GM23248 (cell line): ENCODE measurements at regions not wholly inside any gene's neighbourhood (a gene's known extent, or its start where the extent isn't known, plus 50 kb on each side); places are given as distances from the start of the nearest gene placed in this dataset.

Source experiments
- DNase-seq: peaks from one replicate; pipeline ENCODE4 v3.0.0-alpha.2; 2015
- H2AFZ ChIP-seq: fragments of 200-600 bp; sonication (generic); 2 replicates; pipeline ENCODE4 v1.6.1; 2016; ENCODE audit warnings: antibody characterized with exemption
- H3F3A ChIP-seq: fragments of 200-600 bp; sonication (generic); 2 replicates; pipeline ENCODE4 v1.6.1; 2016; ENCODE audit warnings: mild to moderate bottlenecking, antibody characterized with exemption, mixed run types; ENCODE audit not compliant: insufficient read depth
- H3K27ac ChIP-seq: fragments of 200-600 bp; sonication (generic); 2 replicates; pipeline ENCODE4 v1.5.1; 2016; ENCODE audit warnings: mild to moderate bottlenecking
- H3K27me3 ChIP-seq: fragments of 200-600 bp; sonication (generic); replicated peaks from 2 replicates; pipeline ENCODE4 v1.6.1; 2016; ENCODE audit warnings: mild to moderate bottlenecking; ENCODE audit not compliant: insufficient read depth
- H3K36me3 ChIP-seq: fragments of 200-600 bp; sonication (generic); 2 replicates; pipeline ENCODE4 v1.6.1; 2016; ENCODE audit warnings: low read depth, mild to moderate bottlenecking
- H3K4me1 ChIP-seq: fragments of 200-600 bp; sonication (generic); 2 replicates; pipeline ENCODE4 v1.6.1; 2016; ENCODE audit warnings: mild to moderate bottlenecking; ENCODE audit not compliant: insufficient read depth
- H3K4me2 ChIP-seq: fragments of 200-600 bp; sonication (generic); one replicate; pipeline ENCODE4 v1.6.1; 2016; ENCODE audit warnings: mild to moderate bottlenecking; ENCODE audit not compliant: unreplicated experiment
- H3K4me3 ChIP-seq: fragments of 200-600 bp; sonication (generic); 2 replicates; pipeline ENCODE4 v1.5.1; 2016; ENCODE audit warnings: mild to moderate bottlenecking
- H3K79me2 ChIP-seq: fragments of 200-600 bp; sonication (generic); 2 replicates; pipeline ENCODE4 v1.6.1; 2016; ENCODE audit warnings: mild to moderate bottlenecking; ENCODE audit not compliant: insufficient read depth
- H3K9ac ChIP-seq: fragments of 200-600 bp; sonication (generic); 2 replicates; pipeline ENCODE4 v1.6.1; 2016; ENCODE audit warnings: mild to moderate bottlenecking
- H3K9me2 ChIP-seq: fragments of 200-600 bp; sonication (generic); 2 replicates; pipeline ENCODE4 v1.6.1; 2016; ENCODE audit warnings: mixed run types, mild to moderate bottlenecking, moderate library complexity; ENCODE audit not compliant: insufficient read depth
- H3K9me3 ChIP-seq: fragments of 200-600 bp; sonication (generic); one replicate; pipeline ENCODE4 v1.6.1; 2017; ENCODE audit warnings: low read depth
- H4K20me1 ChIP-seq: fragments of 200-600 bp; sonication (generic); 2 replicates; pipeline ENCODE4 v1.6.0; 2016; ENCODE audit not compliant: insufficient read depth
- EZH2 ChIP-seq: fragments of 200-600 bp; sonication (generic); IDR thresholded peaks from 2 replicates; pipeline ENCODE4 v1.6.1; 2018; ENCODE audit warnings: antibody characterized with exemption, mild to moderate bottlenecking; ENCODE audit not compliant: insufficient read depth, poor library complexity, severe bottlenecking
- EZH2phosphoT487 ChIP-seq: fragments of 200-600 bp; sonication (generic); IDR thresholded peaks from 2 replicates; pipeline ENCODE4 v1.6.1; 2018; ENCODE audit warnings: antibody characterized with exemption, moderate library complexity, mild to moderate bottlenecking, low read depth; ENCODE audit not compliant: insufficient read depth
- WGBS, 2 experiments: methylation state at CpG; one replicate each; pipeline ENCODE4 v1.1.6; 2015 to 2017; ENCODE audit warnings: low lambda C conversion rate in 2 of 2, low coverage in 1 of 2; ENCODE audit errors: missing lambda C conversion rate in 2 of 2; 5-methylcytosine and 5-hydroxymethylcytosine counted together
- in situ Hi-C: fragments of 300-500 bp; cut with MboI; formaldehyde crosslinking; loops from 2 replicates; pipeline ENCODE4 v1.15.0; 2020

- in situ Hi-C loops = no loop called here
- no peak overlapping the region for H3K4me2 ChIP-seq
- H3K4me3 ChIP-seq = no peak overlapping the region
- H4K20me1 ChIP-seq = no peaks in the 10 kb centered on the region
- H3K4me1 ChIP-seq = peaks cover 3% of the 10 kb centered on the region
- no peaks in the 10 kb centered on the region for H3K79me2 ChIP-seq
- no peak overlapping the region for H3K9ac ChIP-seq
- H3K27me3 ChIP-seq = peaks cover 23% of the 10 kb centered on the region
- WGBS, 2 experiments = 29 to 36% methylated on average over 3 of the region's 3 CpGs
- H2AFZ ChIP-seq = no peak overlapping the region
- H3K27ac ChIP-seq = no peak overlapping the region
- TF ChIP-seq EZH2phosphoT487 (no peak), EZH2 (no peak)
- no peaks in the 10 kb centered on the region for H3K36me3 ChIP-seq
- no peaks in the 10 kb centered on the region for H3K9me2 ChIP-seq
- no peaks in the 10 kb centered on the region for H3K9me3 ChIP-seq
- DNase-seq = no peak
- no peaks in the 10 kb centered on the region for H3F3A ChIP-seq
Measured at GRCh38 chr11:34745195-34745594, 124.3 kb downstream of the EHF start.

GRCh38 chr11:34744511-34744910, 123.6 kb downstream of the EHF start:
- Histone ChIP-seq H3K4me2 (no peak overlapping the region), H3K9me3 (no peaks in the 10 kb centered on the region), H4K20me1 (no peaks in the 10 kb centered on the region), H2AFZ (no peak overlapping the region), H3K36me3 (no peaks in the 10 kb centered on the region), H3K9me2 (no peaks in the 10 kb centered on the region), H3K4me1 (no peaks in the 10 kb centered on the region), H3K4me3 (no peak overlapping the region), H3F3A (no peaks in the 10 kb centered on the region), H3K27ac (no peak overlapping the region), H3K27me3 (peaks cover 21% of the 10 kb centered on the region), H3K79me2 (no peaks in the 10 kb centered on the region), H3K9ac (no peak overlapping the region)
- DNase-seq = peak; percentile 3
- WGBS, 2 experiments = 50 to 63% methylated on average over 3 of the region's 3 CpGs
- in situ Hi-C loops = no loop called here
- TF ChIP-seq EZH2 (no peak), EZH2phosphoT487 (no peak)

GRCh38 chr11:34738237-34738636, 117.3 kb downstream of the EHF start:
- Histone ChIP-seq H3K36me3 (no peaks in the 10 kb centered on the region), H3K4me1 (no peaks in the 10 kb centered on the region), H3K9me2 (no peaks in the 10 kb centered on the region), H2AFZ (no peak overlapping the region), H3K27ac (no peak overlapping the region), H3K9ac (no peak overlapping the region), H3K79me2 (no peaks in the 10 kb centered on the region), H3F3A (no peaks in the 10 kb centered on the region), H4K20me1 (no peaks in the 10 kb centered on the region), H3K4me3 (no peak overlapping the region), H3K4me2 (no peak overlapping the region), H3K27me3 (peaks cover 28% of the 10 kb centered on the region), H3K9me3 (no peaks in the 10 kb centered on the region)
- DNase-seq = no peak
- WGBS, 2 experiments = 76 to 90% methylated on average over 5 of the region's 5 CpGs
- in situ Hi-C loops = no loop called here
- TF ChIP-seq EZH2phosphoT487 = no peak

GRCh38 chr11:34732831-34733230, 111.9 kb downstream of the EHF start:
- no peak for DNase-seq
- no peak overlapping the region for H2AFZ ChIP-seq
- no peak overlapping the region for H3K9ac ChIP-seq
- WGBS, 2 experiments = 0 to 23% methylated on average over 1 of the region's 1 CpG
- H3K4me2 ChIP-seq = no peak overlapping the region
- TF ChIP-seq EZH2phosphoT487 (no peak), EZH2 (no peak)
- no peaks in the 10 kb centered on the region for H3K79me2 ChIP-seq
- peaks cover 18% of the 10 kb centered on the region for H3K27me3 ChIP-seq
- no peaks in the 10 kb centered on the region for H3K36me3 ChIP-seq
- H3K4me1 ChIP-seq = no peaks in the 10 kb centered on the region
- H4K20me1 ChIP-seq = no peaks in the 10 kb centered on the region
- no peak overlapping the region for H3K4me3 ChIP-seq
- H3K9me2 ChIP-seq = no peaks in the 10 kb centered on the region
- no peak overlapping the region for H3K27ac ChIP-seq
- in situ Hi-C loops = no loop called here
- H3F3A ChIP-seq = no peaks in the 10 kb centered on the region
- no peaks in the 10 kb centered on the region for H3K9me3 ChIP-seq

- no peak for DNase-seq
- no peaks in the 10 kb centered on the region for H3K79me2 ChIP-seq
- H3K9me3 ChIP-seq = no peaks in the 10 kb centered on the region
- H3K27ac ChIP-seq = no peak overlapping the region
- no peaks in the 10 kb centered on the region for H4K20me1 ChIP-seq
- WGBS, 2 experiments = 77 to 83% methylated on average over 3 of the region's 3 CpGs
- H3K27me3 ChIP-seq = peaks cover 15% of the 10 kb centered on the region
- in situ Hi-C loops = no loop called here
- H3K36me3 ChIP-seq = no peaks in the 10 kb centered on the region
- no peak overlapping the region for H3K9ac ChIP-seq
- no peaks in the 10 kb centered on the region for H3F3A ChIP-seq
- no peak overlapping the region for H3K4me2 ChIP-seq
- H3K4me3 ChIP-seq = no peak overlapping the region
- H3K4me1 ChIP-seq = no peaks in the 10 kb centered on the region
- TF ChIP-seq EZH2phosphoT487 (no peak), EZH2 (no peak)
- H3K9me2 ChIP-seq = no peaks in the 10 kb centered on the region
- H2AFZ ChIP-seq = no peak overlapping the region
Measured at GRCh38 chr11:34731603-34732002, 110.7 kb downstream of the EHF start.
